B cell (primary cell): ENCODE measurements at regions not wholly inside any gene's neighbourhood (a gene's known extent, or its start where the extent isn't known, plus 50 kb on each side); places are given as distances from the start of the nearest gene placed in this dataset.

Source experiments
- ATAC-seq: fragments of 200-7000 bp; cut with Tn5 transposase; one replicate; pipeline ENCODE4 v1.10.0; 2021; ENCODE audit warnings: low read depth, mild to moderate bottlenecking, moderate number of reproducible peaks, moderate library complexity
- CTCF ChIA-PET: fragments of 350-600 bp; sonication (Branson Sonifier 250); formaldehyde crosslinking; loops from one replicate; lab custom pipeline; 2021; ENCODE audit warnings: antibody characterized with exemption, inconsistent platforms; lab: Charles Lee
- POLR2A ChIA-PET: fragments of 350-600 bp; sonication (Branson Sonifier 250); formaldehyde crosslinking; loops from one replicate; lab custom pipeline; 2021; ENCODE audit warnings: antibody characterized with exemption; lab: Charles Lee
- DNase-seq: peaks from one replicate; pipeline ENCODE4 v3.0.0; 2013
- H2AFZ ChIP-seq: 2 replicates; pipeline ENCODE4 v1.6.1; 2012; ENCODE audit warnings: mild to moderate bottlenecking, low read depth, low read length; ENCODE audit not compliant: insufficient read depth, poor library complexity, severe bottlenecking
- H3K27ac ChIP-seq, 2 donors: 1 replicate in 1 of 2; 2 replicates in 1 of 2; pipeline ENCODE4 v1.5.1; 2012 to 2013; ENCODE audit warnings: low read length in 2 of 2, mild to moderate bottlenecking in 2 of 2, moderate library complexity in 1 of 2
- H3K27me3 ChIP-seq, 4 experiments: fragments of 200-600 bp in 1 of 4; sonication (generic) in 1 of 4; replicated peaks in 1 of 4; 1 replicate in 2 of 4; 2 replicates in 2 of 4; pipeline versions ENCODE4 v1.6.1 to v1.7.0; 2013 to 2016; ENCODE audit warnings: low read length in 3 of 4, mild to moderate bottlenecking in 2 of 4, mixed read lengths in 1 of 4, moderate library complexity in 1 of 4; ENCODE audit not compliant: insufficient read depth in 4 of 4, control insufficient read depth in 3 of 4; ENCODE audit errors: control extremely low read depth in 1 of 4
- H3K36me3 ChIP-seq, 2 experiments: replicated peaks in 1 of 2; 1 replicate in 1 of 2; 2 replicates in 1 of 2; pipeline versions ENCODE4 v1.6.1 to v1.7.1; 2013; ENCODE audit warnings: low read length in 1 of 2; ENCODE audit not compliant: insufficient read depth in 2 of 2, control insufficient read depth in 1 of 2; ENCODE audit errors: control extremely low read depth in 1 of 2, extremely low read depth in 1 of 2
- H3K4me1 ChIP-seq, 2 donors: fragments of 200-600 bp in 1 of 2; sonication (generic) in 1 of 2; 1 replicate in 1 of 2; 2 replicates in 1 of 2; pipeline versions ENCODE4 v1.5.1 to v1.6.1; 2013 to 2017; ENCODE audit warnings: low read length in 2 of 2; ENCODE audit not compliant: control insufficient read depth in 2 of 2, insufficient read depth in 2 of 2
- H3K4me2 ChIP-seq: replicated peaks from 2 replicates; pipeline ENCODE3; 2012; ENCODE audit warnings: mild to moderate bottlenecking, low read depth, low read length; ENCODE audit not compliant: poor library complexity, severe bottlenecking
- H3K4me3 ChIP-seq, 5 experiments: fragments of 200-600 bp in 1 of 5; sonication (generic) in 1 of 5; 1 replicate in 3 of 5; 2 replicates in 2 of 5; pipeline versions ENCODE4 v1.5.1 to v1.7.0; 2011 to 2016; ENCODE audit warnings: low read length in 4 of 5, mild to moderate bottlenecking in 4 of 5, low read depth in 2 of 5, control low read depth in 1 of 5, moderate library complexity in 1 of 5; ENCODE audit not compliant: insufficient read depth in 1 of 5; ENCODE audit errors: control extremely low read depth in 1 of 5, extremely low read depth in 1 of 5
- H3K79me2 ChIP-seq: fragments of 200-600 bp; sonication (generic); one replicate; pipeline ENCODE4 v1.6.0; 2016; ENCODE audit warnings: low read length; ENCODE audit not compliant: control insufficient read depth, insufficient read depth
- H3K9ac ChIP-seq: fragments of 200-600 bp; sonication (generic); 2 replicates; pipeline ENCODE4 v1.6.1; 2017; ENCODE audit warnings: mild to moderate bottlenecking, low read length, moderate library complexity
- H3K9me3 ChIP-seq, 3 donors: one replicate each; pipeline versions ENCODE4 v1.6.1 to v1.7.1; 2013; ENCODE audit warnings: low read length in 2 of 3; ENCODE audit not compliant: control insufficient read depth in 2 of 3, insufficient read depth in 1 of 3; ENCODE audit errors: control extremely low read depth in 1 of 3
- H4K20me1 ChIP-seq: 2 replicates; pipeline ENCODE4 v1.6.0; 2012; ENCODE audit warnings: mild to moderate bottlenecking, low read length; ENCODE audit not compliant: insufficient read depth, control insufficient read depth, poor library complexity, severe bottlenecking
- H3K27ac Mint-ChIP-seq: one replicate; pipeline ENCODE4 v1.8.0; 2021; ENCODE audit warnings: mixed read lengths
- H3K27me3 Mint-ChIP-seq: one replicate; pipeline ENCODE4 v1.8.0; 2021; ENCODE audit warnings: mixed read lengths
- H3K4me1 Mint-ChIP-seq: one replicate; pipeline ENCODE4 v1.8.0; 2021; ENCODE audit warnings: mixed read lengths
- H3K4me3 Mint-ChIP-seq: one replicate; pipeline ENCODE4 v1.8.0; 2021; ENCODE audit warnings: mixed read lengths
- H3K9me3 Mint-ChIP-seq: one replicate; pipeline ENCODE4 v1.8.0; 2022; ENCODE audit warnings: mixed read lengths; ENCODE audit not compliant: insufficient read depth
- EZH2 ChIP-seq: IDR thresholded peaks from 2 replicates; pipeline ENCODE4 v1.6.1; 2012; ENCODE audit warnings: borderline replicate concordance, low read depth, mild to moderate bottlenecking, moderate library complexity, low read length; ENCODE audit not compliant: insufficient read depth, poor library complexity, severe bottlenecking
- WGBS: methylation state at CpG from one replicate; pipeline ENCODE4 v1.1.5; 2013; ENCODE audit warnings: missing lambda C conversion rate; ENCODE audit not compliant: insufficient coverage; 5-methylcytosine and 5-hydroxymethylcytosine counted together
- intact Hi-C: fragments of 100-400 bp; cut with micrococcal nuclease; formaldehyde crosslinking; loops from one replicate; pipeline ENCODE4 v1.10.0; 2022
- TF ChIP-seq, protein P1 (sequence below): fragments of 200-600 bp; IDR thresholded peaks from one replicate; pipeline ENCODE4 v1.8.0; 2022; ENCODE audit warnings: antibody characterized with exemption, mild to moderate bottlenecking

DNA sequence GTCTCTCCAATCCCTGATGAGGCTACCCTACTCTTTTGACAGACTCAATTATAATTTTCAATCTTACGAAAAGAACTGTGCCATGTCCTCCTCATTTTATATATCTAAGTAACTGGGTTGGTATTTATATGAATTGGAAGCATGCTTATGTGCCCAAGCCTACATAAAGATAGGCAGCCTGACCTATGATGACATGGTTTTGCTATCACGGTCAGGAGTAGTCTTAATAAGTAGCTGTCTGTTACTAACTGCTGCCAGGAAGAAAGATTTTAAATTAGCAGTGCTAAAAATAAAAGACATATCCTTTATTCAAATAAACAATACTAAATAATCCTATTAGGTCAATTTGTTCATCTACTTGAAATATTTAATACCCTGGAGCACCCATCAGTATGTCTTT is 102.0 kb upstream of the DTNA start:
- no peaks in the 10 kb centered on the region for H3K27me3 Mint-ChIP-seq
- H3K9ac ChIP-seq = no peak overlapping the region
- intact Hi-C loops = no loop called here
- peaks cover 0 to 8% (median 0%) of the 10 kb centered on the region in 3 donors for H3K9me3 ChIP-seq
- no peak for ATAC-seq
- no peak overlapping the region for H3K4me3 ChIP-seq
- H2AFZ ChIP-seq = no peak overlapping the region
- DNase-seq = no peak
- H3K27ac ChIP-seq = no peak overlapping the region
- no peak for TF ChIP-seq EZH2
- TF ChIP-seq, protein P1, sequence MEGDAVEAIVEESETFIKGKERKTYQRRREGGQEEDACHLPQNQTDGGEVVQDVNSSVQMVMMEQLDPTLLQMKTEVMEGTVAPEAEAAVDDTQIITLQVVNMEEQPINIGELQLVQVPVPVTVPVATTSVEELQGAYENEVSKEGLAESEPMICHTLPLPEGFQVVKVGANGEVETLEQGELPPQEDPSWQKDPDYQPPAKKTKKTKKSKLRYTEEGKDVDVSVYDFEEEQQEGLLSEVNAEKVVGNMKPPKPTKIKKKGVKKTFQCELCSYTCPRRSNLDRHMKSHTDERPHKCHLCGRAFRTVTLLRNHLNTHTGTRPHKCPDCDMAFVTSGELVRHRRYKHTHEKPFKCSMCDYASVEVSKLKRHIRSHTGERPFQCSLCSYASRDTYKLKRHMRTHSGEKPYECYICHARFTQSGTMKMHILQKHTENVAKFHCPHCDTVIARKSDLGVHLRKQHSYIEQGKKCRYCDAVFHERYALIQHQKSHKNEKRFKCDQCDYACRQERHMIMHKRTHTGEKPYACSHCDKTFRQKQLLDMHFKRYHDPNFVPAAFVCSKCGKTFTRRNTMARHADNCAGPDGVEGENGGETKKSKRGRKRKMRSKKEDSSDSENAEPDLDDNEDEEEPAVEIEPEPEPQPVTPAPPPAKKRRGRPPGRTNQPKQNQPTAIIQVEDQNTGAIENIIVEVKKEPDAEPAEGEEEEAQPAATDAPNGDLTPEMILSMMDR = no peak
- H3K4me2 ChIP-seq = no peak overlapping the region
- no CpG with 5 or more reads among the region's 2 CpGs for WGBS
- no peaks in the 10 kb centered on the region for H4K20me1 ChIP-seq
- H3K4me1 ChIP-seq = no peaks in the 10 kb centered on the region
- H3K4me3 Mint-ChIP-seq = no peak overlapping the region
- CTCF ChIA-PET = no interaction called here
- H3K79me2 ChIP-seq = no peaks in the 10 kb centered on the region
- no peaks in the 10 kb centered on the region for H3K36me3 ChIP-seq
- no peak overlapping the region for H3K27ac Mint-ChIP-seq
- no peaks in the 10 kb centered on the region for H3K9me3 Mint-ChIP-seq
- no peaks in the 10 kb centered on the region for H3K4me1 Mint-ChIP-seq
- POLR2A ChIA-PET = no interaction called here
- H3K27me3 ChIP-seq = no peaks in the 10 kb centered on the region

DNA sequence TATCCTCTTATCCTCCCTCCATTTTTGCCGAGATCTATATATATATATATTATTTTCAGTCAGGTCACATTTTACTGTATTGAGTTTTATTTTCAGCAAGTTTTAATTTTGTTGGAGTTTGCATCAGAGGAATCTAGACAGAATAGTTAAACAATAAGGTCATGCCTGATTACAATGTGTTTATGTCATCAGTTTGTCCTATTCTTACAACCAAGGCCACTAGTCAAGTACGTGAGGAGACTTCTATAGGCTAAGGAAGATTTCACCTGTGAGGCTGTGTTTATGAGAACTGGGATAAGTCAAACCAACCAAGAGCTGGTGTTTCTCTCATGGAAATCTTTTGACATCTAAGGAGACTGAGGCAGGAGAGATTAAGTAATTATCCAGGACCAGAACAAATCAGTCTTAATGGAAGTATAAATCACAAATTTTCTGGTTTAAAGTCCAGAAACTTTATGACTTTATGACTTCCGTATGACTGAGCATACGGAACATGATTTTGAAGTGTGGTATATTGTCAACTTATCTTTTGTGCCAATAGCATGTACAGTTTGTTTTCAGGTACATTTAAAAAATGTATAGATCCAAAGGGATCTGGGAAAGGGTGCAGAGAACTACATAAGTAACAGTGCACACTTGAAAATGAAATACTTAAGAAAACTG is 100.0 kb upstream of the DTNA start:
- no peaks in the 10 kb centered on the region for H3K36me3 ChIP-seq
- H2AFZ ChIP-seq = no peak overlapping the region
- H3K79me2 ChIP-seq = no peaks in the 10 kb centered on the region
- Mint-ChIP-seq H3K27ac (no peak overlapping the region), H3K4me3 (no peak overlapping the region), H3K4me1 (no peaks in the 10 kb centered on the region), H3K9me3 (no peaks in the 10 kb centered on the region), H3K27me3 (no peaks in the 10 kb centered on the region)
- DNase-seq (no peak), ATAC-seq (no peak)
- H3K4me3 ChIP-seq = no peak overlapping the region
- H3K27ac ChIP-seq = no peak overlapping the region
- no peaks in the 10 kb centered on the region for H3K27me3 ChIP-seq
- TF ChIP-seq, protein P1 = no peak
- no peak for TF ChIP-seq EZH2
- no peaks in the 10 kb centered on the region for H3K4me1 ChIP-seq
- ChIA-PET POLR2A (no interaction called here), CTCF (no interaction called here)
- intact Hi-C loops = no loop called here
- no peak overlapping the region for H3K4me2 ChIP-seq
- peaks cover 0 to 8% (median 0%) of the 10 kb centered on the region in 3 donors for H3K9me3 ChIP-seq
- WGBS = no CpG with 5 or more reads among the region's 4 CpGs
- no peaks in the 10 kb centered on the region for H4K20me1 ChIP-seq
- no peak overlapping the region for H3K9ac ChIP-seq
